MM.1S (cell line): ENCODE measurements at regions not wholly inside any gene's neighbourhood (a gene's known extent, or its start where the extent isn't known, plus 50 kb on each side); places are given as distances from the start of the nearest gene placed in this dataset.

ENCODE experiments used
- DNase-seq: peaks from one replicate; pipeline ENCODE4 v3.0.0-alpha.2; 2015
- H2AFZ ChIP-seq: fragments of 300-600 bp; sonication (generic); 2 replicates; pipeline ENCODE4 v1.6.0; 2016; ENCODE audit warnings: antibody characterized with exemption, low read length
- H3F3A ChIP-seq: fragments of 300-600 bp; sonication (generic); 2 replicates; pipeline ENCODE4 v1.6.1; 2016; ENCODE audit warnings: mild to moderate bottlenecking, antibody characterized with exemption, low read length, moderate library complexity, mixed read lengths; ENCODE audit not compliant: insufficient read depth
- H3K27ac ChIP-seq: fragments of 300-600 bp; sonication (generic); 2 replicates; pipeline ENCODE4 v1.5.1; 2016; ENCODE audit warnings: mild to moderate bottlenecking, low read length
- H3K27me3 ChIP-seq: fragments of 300-600 bp; sonication (generic); replicated peaks from 2 replicates; pipeline ENCODE4 v1.6.0; 2016; ENCODE audit warnings: low read length; ENCODE audit not compliant: insufficient read depth
- H3K36me3 ChIP-seq: fragments of 300-600 bp; sonication (generic); replicated peaks from 2 replicates; pipeline ENCODE4 v1.6.1; 2016; ENCODE audit warnings: mild to moderate bottlenecking, low read length, mixed read lengths; ENCODE audit not compliant: insufficient read depth
- H3K4me1 ChIP-seq: fragments of 300-600 bp; sonication (generic); 2 replicates; pipeline ENCODE4 v1.6.1; 2016; ENCODE audit warnings: low read length, mixed read lengths
- H3K4me2 ChIP-seq: fragments of 300-600 bp; sonication (generic); 2 replicates; pipeline ENCODE4 v1.6.0; 2016; ENCODE audit warnings: low read depth, low read length
- H3K4me3 ChIP-seq: fragments of 300-600 bp; sonication (generic); 2 replicates; pipeline ENCODE4 v1.5.1; 2016; ENCODE audit warnings: low read length, mixed read lengths
- H3K79me2 ChIP-seq: fragments of 300-600 bp; sonication (generic); 2 replicates; pipeline ENCODE4 v1.6.1; 2016; ENCODE audit warnings: mixed run types, low read length, mixed read lengths
- H3K9ac ChIP-seq: fragments of 300-600 bp; sonication (generic); 2 replicates; pipeline ENCODE4 v1.6.1; 2016; ENCODE audit warnings: low read length, mixed read lengths
- H3K9me2 ChIP-seq: fragments of 300-600 bp; sonication (generic); replicated peaks from 2 replicates; pipeline ENCODE4 v1.6.1; 2016; ENCODE audit warnings: mild to moderate bottlenecking, low read length, mixed read lengths; ENCODE audit not compliant: insufficient read depth
- H3K9me3 ChIP-seq: fragments of 300-600 bp; sonication (generic); replicated peaks from 2 replicates; pipeline ENCODE4 v1.6.1; 2016; ENCODE audit warnings: mild to moderate bottlenecking, low read length, mixed read lengths; ENCODE audit not compliant: insufficient read depth
- H4K20me1 ChIP-seq: fragments of 300-600 bp; sonication (generic); 2 replicates; pipeline ENCODE4 v1.6.1; 2016; ENCODE audit warnings: mild to moderate bottlenecking, low read length, moderate library complexity, mixed read lengths; ENCODE audit not compliant: insufficient read depth
- CTCF ChIP-seq: fragments of 300-600 bp; sonication (generic); IDR thresholded peaks from 2 replicates; pipeline ENCODE4 v1.5.1; 2016; ENCODE audit warnings: antibody characterized with exemption, low read length, mixed read lengths
- EZH2 ChIP-seq: fragments of 300-600 bp; sonication (generic); optimal IDR thresholded peaks from 2 replicates; pipeline ENCODE3; 2017; ENCODE audit warnings: low read depth, mild to moderate bottlenecking, antibody characterized with exemption, low read length, mixed read lengths
- EZH2phosphoT487 ChIP-seq: fragments of 300-600 bp; sonication (generic); IDR thresholded peaks from 2 replicates; pipeline ENCODE4 v1.6.1; 2018; ENCODE audit warnings: antibody characterized with exemption, low read length

- Histone ChIP-seq H3K4me3 (no peak overlapping the region), H3K4me1 (no peaks in the 10 kb centered on the region), H2AFZ (no peak overlapping the region), H3K9me2 (no peaks in the 10 kb centered on the region), H3K79me2 (no peaks in the 10 kb centered on the region), H3F3A (no peaks in the 10 kb centered on the region), H3K36me3 (no peaks in the 10 kb centered on the region), H3K9ac (no peak overlapping the region), H4K20me1 (no peaks in the 10 kb centered on the region), H3K4me2 (no peak overlapping the region), H3K9me3 (no peaks in the 10 kb centered on the region), H3K27ac (no peak overlapping the region), H3K27me3 (no peaks in the 10 kb centered on the region)
- no peak for TF ChIP-seq EZH2phosphoT487
- TF ChIP-seq CTCF: no peak
- TF ChIP-seq EZH2: no peak
- no peak for DNase-seq
Measured at GRCh38 chr4:173805884-173806283, 275.9 kb upstream of the HAND2 start.

- Histone ChIP-seq H3K27ac (no peak overlapping the region), H3K9me3 (no peaks in the 10 kb centered on the region), H3F3A (no peaks in the 10 kb centered on the region), H3K4me3 (no peak overlapping the region), H3K36me3 (no peaks in the 10 kb centered on the region), H4K20me1 (no peaks in the 10 kb centered on the region), H3K4me2 (no peak overlapping the region), H3K9ac (no peak overlapping the region), H3K79me2 (no peaks in the 10 kb centered on the region), H2AFZ (no peak overlapping the region), H3K27me3 (no peaks in the 10 kb centered on the region), H3K4me1 (no peaks in the 10 kb centered on the region), H3K9me2 (no peaks in the 10 kb centered on the region)
- DNase-seq: no peak
- no peak for TF ChIP-seq CTCF
- TF ChIP-seq EZH2phosphoT487: no peak
- TF ChIP-seq EZH2: no peak
Measured at GRCh38 chr4:173802662-173803022, 272.6 kb upstream of the HAND2 start.

GRCh38 chr4:173801876-173802661 lies 272.0 kb upstream of the HAND2 start:
- H3K27ac ChIP-seq: no peak overlapping the region

More at GRCh38 chr4:173801876-173802661, 272.0 kb upstream of the HAND2 start:
- Histone ChIP-seq H3K9me3 (no peaks in the 10 kb centered on the region), H4K20me1 (no peaks in the 10 kb centered on the region), H3K9me2 (no peaks in the 10 kb centered on the region), H3K79me2 (no peaks in the 10 kb centered on the region), H3K4me3 (no peak overlapping the region), H3K27me3 (no peaks in the 10 kb centered on the region), H3K9ac (no peak overlapping the region), H2AFZ (no peak overlapping the region), H3K36me3 (no peaks in the 10 kb centered on the region), H3F3A (no peaks in the 10 kb centered on the region), H3K4me2 (no peak overlapping the region), H3K4me1 (no peaks in the 10 kb centered on the region)
- DNase-seq: no peak
- TF ChIP-seq CTCF (no peak), EZH2phosphoT487 (no peak), EZH2 (no peak)
